Right renal pelvis (tissue), 4 donors: ENCODE measurements at regions not wholly inside any gene's neighbourhood (a gene's known extent, or its start where the extent isn't known, plus 50 kb on each side); places are given as distances from the start of the nearest gene placed in this dataset.
A peak's percentile ranks its signal among the peaks of the same experiment; 100 is the strongest.

ENCODE experiments used
- DNase-seq, 4 donors: peaks; one replicate each; pipeline ENCODE4 v3.0.0-alpha.2; 2013; ENCODE audit warnings: low read depth in 4 of 4, low spot score in 3 of 4, missing footprints in 1 of 4

DNA sequence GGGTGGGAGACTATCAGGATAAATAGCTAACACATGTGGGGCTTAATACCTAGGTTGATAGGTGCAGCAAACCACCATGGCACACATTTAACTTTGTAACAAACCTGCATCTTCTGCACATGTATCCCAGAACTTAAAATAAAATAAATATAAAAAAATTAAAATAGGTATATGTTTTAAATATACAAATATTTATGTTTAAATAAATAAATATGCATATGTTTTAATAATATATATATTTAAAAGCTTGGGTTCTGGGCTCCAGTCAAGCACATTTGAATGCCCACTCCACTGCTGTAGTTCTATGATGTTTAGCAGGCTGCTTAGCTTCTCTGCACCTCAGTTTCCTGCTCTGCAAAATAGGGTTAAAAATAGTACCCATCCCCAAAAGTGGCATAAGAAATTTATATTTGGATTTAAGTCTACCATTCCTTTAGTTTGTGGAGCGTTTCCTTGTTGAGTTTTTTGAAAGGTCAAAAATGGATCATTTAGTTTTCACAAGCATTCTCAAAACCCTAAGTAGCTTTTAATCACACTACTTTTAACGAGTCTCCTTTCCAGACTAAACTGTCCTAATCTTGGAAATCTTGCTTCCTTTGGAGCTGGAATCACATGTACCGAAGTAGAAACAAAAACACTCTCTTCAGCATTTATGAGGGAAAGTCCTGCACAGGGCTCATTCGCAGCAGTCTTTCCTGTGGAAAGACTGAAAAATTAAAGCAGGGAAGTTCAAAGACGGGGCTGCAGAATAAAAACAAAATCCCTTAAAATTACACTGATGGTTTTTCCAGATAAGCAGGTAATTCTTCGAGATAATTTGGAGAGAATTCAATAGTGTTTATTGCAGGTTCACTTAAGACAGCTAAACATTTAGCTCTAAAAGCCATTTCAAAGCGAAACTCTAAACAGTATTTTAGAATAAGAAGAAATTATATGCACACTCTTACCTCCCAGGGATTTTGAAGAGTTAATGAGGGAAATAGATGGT, 111.7 kb upstream of the LYZL1 start:
- DNase-seq, result no peak

DNA sequence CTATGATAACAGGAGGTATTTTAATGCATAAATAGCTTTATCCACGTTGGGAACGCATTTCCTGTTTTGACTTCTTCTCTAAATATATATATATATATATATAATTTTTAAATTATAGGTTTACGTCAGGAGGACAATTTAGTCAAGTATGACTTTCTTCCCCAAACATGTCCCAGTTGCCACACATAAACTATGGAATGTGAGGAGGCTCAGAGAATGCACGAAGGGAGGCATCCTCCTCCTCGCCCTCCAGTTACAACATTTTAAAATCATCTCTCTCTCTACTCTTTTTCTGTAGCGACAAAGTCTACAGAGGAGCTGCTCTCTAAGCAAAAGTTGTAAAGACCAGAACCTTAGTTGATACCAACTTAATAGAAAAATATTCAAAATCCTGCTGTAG, 106.9 kb upstream of the LYZL1 start:
- no peak for DNase-seq

- no peak for DNase-seq
Observed at GRCh38 chr10:29183301-29183945, 105.4 kb upstream of the LYZL1 start.

GRCh38 chr10:29184205-29185000, 104.5 kb upstream of the LYZL1 start:
- DNase-seq, result no peak

- DNase-seq, result no peak
Observed at GRCh38 chr10:29185050-29185449, 103.8 kb upstream of the LYZL1 start.

- DNase-seq, result no peak
Observed at GRCh38 chr10:29186221-29186620, 102.6 kb upstream of the LYZL1 start.

GRCh38 chr10:29189256-29189655, 99.6 kb upstream of the LYZL1 start:
- no peak for DNase-seq

- no peak for DNase-seq
Observed at GRCh38 chr10:29191674-29192073, 97.2 kb upstream of the LYZL1 start.

GRCh38 chr10:29199339-29199738, 89.5 kb upstream of the LYZL1 start:
- DNase-seq, result no peak

DNA sequence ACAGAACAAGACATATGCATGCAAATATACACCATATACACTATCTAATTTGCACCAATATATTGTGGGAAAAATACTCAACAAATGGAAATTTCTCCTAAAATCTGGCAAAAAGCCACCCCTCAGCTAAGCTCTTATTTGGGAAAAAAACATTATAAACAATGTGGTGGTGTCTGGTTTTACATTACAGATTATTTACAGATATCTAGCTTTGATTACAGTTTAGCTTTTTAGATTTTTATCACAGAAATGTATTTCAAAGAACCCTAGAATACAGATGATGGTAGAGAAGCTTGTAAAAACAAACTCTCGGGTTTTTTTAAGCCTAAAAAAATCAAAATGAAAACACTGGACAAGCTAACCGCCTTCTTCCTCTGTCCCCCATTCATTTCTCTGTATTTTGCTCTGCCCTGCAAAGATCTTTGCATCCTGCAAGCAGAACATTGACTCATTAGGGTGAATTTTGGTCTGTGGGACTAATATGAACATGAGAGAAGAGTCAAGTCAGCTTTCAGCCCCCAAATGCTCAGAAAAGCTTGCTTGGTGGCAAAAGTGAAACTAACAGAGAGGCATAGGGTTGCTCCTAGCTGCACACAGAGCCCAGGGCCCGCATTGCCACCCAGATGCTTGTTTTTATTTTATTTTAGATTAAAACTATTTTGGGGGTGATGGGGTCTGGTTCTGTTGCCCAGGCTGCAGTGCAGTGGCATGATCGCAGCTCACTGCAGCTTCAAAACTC, 88.8 kb upstream of the LYZL1 start:
- DNase-seq, result no peak

DNA sequence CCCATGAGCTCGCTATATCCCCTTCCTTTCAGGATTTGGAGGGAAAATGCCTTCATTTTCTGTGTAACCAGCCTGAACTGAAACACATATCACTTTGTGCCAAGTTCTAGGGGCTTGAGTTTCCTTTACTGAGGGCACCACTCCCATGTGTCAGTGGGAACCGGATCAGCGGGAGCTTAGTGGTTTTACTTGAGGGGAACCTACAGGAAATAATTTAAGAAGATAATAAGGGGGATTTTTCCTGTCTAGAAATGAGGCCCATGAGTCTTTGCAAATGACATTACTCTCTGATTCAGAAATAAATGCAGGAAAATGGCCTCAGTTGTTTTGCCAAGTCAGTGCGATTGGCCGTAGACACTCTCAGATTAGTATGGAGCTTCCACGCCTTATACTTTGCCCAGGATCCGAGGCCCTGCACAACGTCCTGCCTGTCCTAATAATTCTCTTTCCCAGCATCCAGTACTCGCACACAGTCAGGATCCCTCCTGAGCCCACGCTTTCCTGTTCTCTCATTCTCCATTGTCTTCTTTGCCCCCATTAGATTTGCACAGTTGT, 86.4 kb upstream of the LYZL1 start:
- no peak for DNase-seq

GRCh38 chr10:29203432-29203831, 85.4 kb upstream of the LYZL1 start:
- DNase-seq, result no peak

GRCh38 chr10:29204070-29204800, 84.6 kb upstream of the LYZL1 start:
- DNase-seq, result peak; percentile 32 to 60 (median 48)

- DNase-seq, result no peak
Observed at GRCh38 chr10:29205787-29206186, 83.1 kb upstream of the LYZL1 start.

- no peak for DNase-seq
Observed at GRCh38 chr10:29208845-29209244, 80.0 kb upstream of the LYZL1 start.

GRCh38 chr10:29209830-29210229, 79.0 kb upstream of the LYZL1 start:
- DNase-seq, result no peak

DNA sequence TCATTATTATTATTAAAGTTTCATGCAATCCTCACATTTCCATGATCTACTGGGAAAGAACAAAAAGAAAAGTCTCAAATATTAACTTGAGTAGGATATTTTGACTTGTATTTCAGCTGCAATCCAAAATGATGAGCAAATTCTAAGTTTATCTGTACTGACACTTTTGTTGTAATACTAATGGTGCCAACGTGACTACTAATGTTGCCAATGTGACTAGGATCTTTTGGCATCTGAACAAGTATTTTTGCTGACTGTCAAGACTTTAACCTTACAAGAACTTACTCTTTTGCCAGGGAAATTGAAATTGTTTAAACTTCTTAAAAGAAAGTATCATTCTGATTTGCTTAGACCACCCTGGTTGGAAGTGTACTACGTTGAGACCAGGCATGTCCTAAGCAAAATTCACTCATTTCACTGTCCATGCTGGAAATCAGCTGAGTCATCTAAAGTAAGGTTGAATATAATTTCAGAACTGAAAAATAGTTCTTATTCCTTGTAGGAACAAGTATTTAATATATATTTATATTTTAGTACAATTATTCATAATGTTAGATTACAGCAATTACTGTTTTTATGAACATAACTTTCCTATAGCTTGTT, 78.5 kb upstream of the LYZL1 start:
- no peak for DNase-seq

- no peak for DNase-seq
Observed at GRCh38 chr10:29212597-29212996, 76.3 kb upstream of the LYZL1 start.

- DNase-seq, result no peak
Observed at GRCh38 chr10:29214551-29214950, 74.3 kb upstream of the LYZL1 start.
